HG03439 (cell line): ENCODE measurements at regions not wholly inside any gene's neighbourhood (a gene's known extent, or its start where the extent isn't known, plus 50 kb on each side); places are given as distances from the start of the nearest gene placed in this dataset.
"Not testable (repeated sequence)": the region's sequence is repeated elsewhere in the genome, so short reads cannot be mapped to it uniquely, and the experiment has no call there.

Experiments used
- ATAC-seq: cut with Tn5 transposase; IDR thresholded peaks from one replicate; pipeline ENCODE4 v1.9.1; 2021; ENCODE audit warnings: mild to moderate bottlenecking, moderate library complexity; ENCODE audit not compliant: unreplicated experiment

- ATAC-seq: not testable (repeated sequence)
These were observed 287.6 kb upstream of the RASGRP1 start for GRCh38 chr15:38852188-38852587.

GRCh38 chr15:38853608-38854007 lies 289.0 kb upstream of the RASGRP1 start:
- ATAC-seq: no peak

GRCh38 chr15:38854506-38854905 lies 289.9 kb upstream of the RASGRP1 start:
- ATAC-seq: no peak

- ATAC-seq: no peak
These were observed 293.2 kb upstream of the RASGRP1 start for GRCh38 chr15:38857814-38858213.

GRCh38 chr15:38859574-38859973 lies 295.0 kb upstream of the RASGRP1 start:
- no peak for ATAC-seq

- no peak for ATAC-seq
These were observed 295.6 kb upstream of the RASGRP1 start for GRCh38 chr15:38860253-38860652.

- ATAC-seq: no peak
These were observed 296.1 kb upstream of the RASGRP1 start for GRCh38 chr15:38860674-38861073.

GRCh38 chr15:38861108-38861507 lies 296.5 kb upstream of the RASGRP1 start:
- no peak for ATAC-seq

GRCh38 chr15:38862099-38862498 lies 297.5 kb upstream of the RASGRP1 start:
- no peak for ATAC-seq

- no peak for ATAC-seq
These were observed 298.8 kb upstream of the RASGRP1 start for GRCh38 chr15:38863381-38863780.

- no peak for ATAC-seq
These were observed 299.5 kb upstream of the RASGRP1 start for GRCh38 chr15:38864122-38864521.

- no peak for ATAC-seq
These were observed 300.4 kb upstream of the RASGRP1 start for GRCh38 chr15:38864827-38865581.

- ATAC-seq: no peak
These were observed 302.9 kb upstream of the RASGRP1 start for GRCh38 chr15:38867556-38867955.

GRCh38 chr15:38868326-38869114 lies 303.9 kb upstream of the RASGRP1 start:
- ATAC-seq: no peak

- no peak for ATAC-seq
These were observed 307.0 kb upstream of the RASGRP1 start for GRCh38 chr15:38871638-38872037.

GRCh38 chr15:38872732-38873131 lies 308.1 kb upstream of the RASGRP1 start:
- no peak for ATAC-seq

GRCh38 chr15:38873158-38873557 lies 308.5 kb upstream of the RASGRP1 start:
- no peak for ATAC-seq

- ATAC-seq: no peak
These were observed 309.9 kb upstream of the RASGRP1 start for GRCh38 chr15:38874464-38874863.

- ATAC-seq: no peak
These were observed 311.6 kb upstream of the RASGRP1 start for GRCh38 chr15:38876211-38876610.

GRCh38 chr15:38876621-38877020 lies 312.0 kb upstream of the RASGRP1 start:
- ATAC-seq: no peak

- no peak for ATAC-seq
These were observed 312.9 kb upstream of the RASGRP1 start for GRCh38 chr15:38877471-38877870.

- no peak for ATAC-seq
These were observed 313.4 kb upstream of the RASGRP1 start for GRCh38 chr15:38878026-38878425.
